DND-41 (cell line): ENCODE measurements at regions not wholly inside any gene's neighbourhood (a gene's known extent, or its start where the extent isn't known, plus 50 kb on each side); places are given as distances from the start of the nearest gene placed in this dataset.
A peak's percentile ranks its signal among the peaks of the same experiment; 100 is the strongest.

Experiments used
- ATAC-seq: fragments of 200-7000 bp; cut with Tn5 transposase; 3 replicates; pipeline ENCODE4 v1.9.1; 2021; ENCODE audit warnings: low read depth; ENCODE audit not compliant: insufficient read depth
- DNase-seq: peaks from one replicate; pipeline ENCODE4 v3.0.0-alpha.2; 2020
- H2AFZ ChIP-seq: 2 replicates; pipeline ENCODE4 v1.6.0; 2012; ENCODE audit warnings: low read depth, low read length
- H3K27ac ChIP-seq: 2 replicates; pipeline ENCODE4 v1.5.1; 2012; ENCODE audit warnings: low read length, inconsistent platforms
- H3K27me3 ChIP-seq: fragments of 200-600 bp; sonication (generic); 2 replicates; pipeline ENCODE4 v1.6.0; 2012; ENCODE audit warnings: low read length, mild to moderate bottlenecking, inconsistent platforms; ENCODE audit not compliant: insufficient read depth, poor library complexity
- H3K36me3 ChIP-seq: 2 replicates; pipeline ENCODE4 v1.5.1; 2012; ENCODE audit warnings: low read length, inconsistent platforms; ENCODE audit not compliant: insufficient read depth
- H3K4me1 ChIP-seq: 2 replicates; pipeline ENCODE4 v1.5.1; 2012; ENCODE audit warnings: mild to moderate bottlenecking, low read length; ENCODE audit not compliant: insufficient read depth
- H3K4me2 ChIP-seq: 2 replicates; pipeline ENCODE4 v1.6.0; 2012; ENCODE audit warnings: mild to moderate bottlenecking, moderate library complexity, low read length, inconsistent platforms; ENCODE audit not compliant: insufficient read depth
- H3K4me3 ChIP-seq, 2 experiments: fragments of 200-600 bp in 1 of 2; shearing (Covaris generic) in 1 of 2; 2 replicates each; pipeline ENCODE4 v1.5.1; 2012 to 2016; ENCODE audit warnings: inconsistent platforms in 2 of 2, low read length in 2 of 2, mild to moderate bottlenecking in 2 of 2, low read depth in 1 of 2, moderate library complexity in 1 of 2
- H3K79me2 ChIP-seq: 2 replicates; pipeline ENCODE4 v1.6.0; 2012; ENCODE audit warnings: low read length, inconsistent platforms; ENCODE audit not compliant: insufficient read depth
- H3K9ac ChIP-seq: 2 replicates; pipeline ENCODE4 v1.6.0; 2012; ENCODE audit warnings: low read depth, mild to moderate bottlenecking, inconsistent platforms, low read length, moderate library complexity
- H3K9me3 ChIP-seq: 2 replicates; pipeline ENCODE4 v1.5.1; 2012; ENCODE audit warnings: low read length, moderate library complexity, mild to moderate bottlenecking, inconsistent platforms; ENCODE audit not compliant: insufficient read depth, severe bottlenecking
- H4K20me1 ChIP-seq: 2 replicates; pipeline ENCODE4 v1.6.0; 2012; ENCODE audit warnings: low read length; ENCODE audit not compliant: insufficient read depth
- EZH2 ChIP-seq: IDR thresholded peaks from 3 replicates; pipeline ENCODE4 v1.6.1; 2012; ENCODE audit warnings: borderline replicate concordance, low read depth, mild to moderate bottlenecking, moderate library complexity, low read length, inconsistent platforms; ENCODE audit not compliant: severe bottlenecking
- TF ChIP-seq, protein P1 (sequence below): IDR thresholded peaks from 2 replicates; pipeline ENCODE4 v1.5.1; 2012; ENCODE audit warnings: borderline replicate concordance, low read length, moderate library complexity, mild to moderate bottlenecking; ENCODE audit not compliant: poor library complexity, severe bottlenecking; ENCODE audit errors: extremely low read depth

DNA sequence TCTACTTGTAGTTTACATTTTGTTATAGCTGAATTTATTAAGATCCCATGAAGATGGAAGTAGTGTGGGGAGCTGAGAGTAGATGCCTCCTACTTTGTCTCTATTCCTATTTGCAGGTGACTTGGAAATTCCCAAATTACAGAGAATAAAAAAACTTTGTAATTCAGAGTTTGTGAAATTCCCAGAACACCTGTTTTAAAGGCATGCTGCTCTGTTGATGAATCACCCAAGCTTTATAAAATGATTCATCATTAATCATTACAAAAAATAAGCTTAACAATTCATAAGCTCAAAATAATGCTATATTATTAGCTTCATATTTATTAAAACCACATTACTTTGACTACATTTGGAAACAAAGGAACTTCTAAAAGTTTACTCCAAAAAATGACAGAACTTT is 856.3 kb downstream of the RPA4 start:
- DNase-seq (no peak), ATAC-seq (no peak)
- Histone ChIP-seq H3K27ac (no peak overlapping the region), H3K27me3 (no peaks in the 10 kb centered on the region), H3K36me3 (no peaks in the 10 kb centered on the region), H3K9ac (no peak overlapping the region), H3K79me2 (no peaks in the 10 kb centered on the region), H2AFZ (no peak overlapping the region), H3K4me2 (no peak overlapping the region), H3K4me1 (no peaks in the 10 kb centered on the region), H3K9me3 (no peaks in the 10 kb centered on the region), H3K4me3 (no peak overlapping the region), H4K20me1 (no peaks in the 10 kb centered on the region)
- no peak for TF ChIP-seq EZH2
- TF ChIP-seq, protein P1, sequence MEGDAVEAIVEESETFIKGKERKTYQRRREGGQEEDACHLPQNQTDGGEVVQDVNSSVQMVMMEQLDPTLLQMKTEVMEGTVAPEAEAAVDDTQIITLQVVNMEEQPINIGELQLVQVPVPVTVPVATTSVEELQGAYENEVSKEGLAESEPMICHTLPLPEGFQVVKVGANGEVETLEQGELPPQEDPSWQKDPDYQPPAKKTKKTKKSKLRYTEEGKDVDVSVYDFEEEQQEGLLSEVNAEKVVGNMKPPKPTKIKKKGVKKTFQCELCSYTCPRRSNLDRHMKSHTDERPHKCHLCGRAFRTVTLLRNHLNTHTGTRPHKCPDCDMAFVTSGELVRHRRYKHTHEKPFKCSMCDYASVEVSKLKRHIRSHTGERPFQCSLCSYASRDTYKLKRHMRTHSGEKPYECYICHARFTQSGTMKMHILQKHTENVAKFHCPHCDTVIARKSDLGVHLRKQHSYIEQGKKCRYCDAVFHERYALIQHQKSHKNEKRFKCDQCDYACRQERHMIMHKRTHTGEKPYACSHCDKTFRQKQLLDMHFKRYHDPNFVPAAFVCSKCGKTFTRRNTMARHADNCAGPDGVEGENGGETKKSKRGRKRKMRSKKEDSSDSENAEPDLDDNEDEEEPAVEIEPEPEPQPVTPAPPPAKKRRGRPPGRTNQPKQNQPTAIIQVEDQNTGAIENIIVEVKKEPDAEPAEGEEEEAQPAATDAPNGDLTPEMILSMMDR: no peak

DNA sequence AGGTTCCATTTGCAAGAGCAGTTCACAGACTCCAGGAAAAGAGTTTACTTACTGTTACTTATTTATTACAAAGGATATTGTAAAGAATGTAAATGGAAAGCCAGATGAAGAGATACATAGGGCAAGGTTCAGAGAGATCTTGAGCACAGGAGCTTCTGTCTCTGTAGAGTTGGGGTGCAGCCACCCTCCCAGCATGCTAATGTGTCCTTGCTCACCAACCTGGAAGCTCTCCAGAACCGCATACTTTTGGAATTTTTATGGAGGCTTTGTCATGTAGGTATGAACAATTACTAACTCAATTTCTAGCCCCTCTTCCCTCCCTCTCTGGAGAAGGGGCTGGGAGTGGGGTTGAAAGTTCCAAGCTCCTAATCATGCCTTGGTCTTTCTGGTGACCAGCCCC is 857.2 kb downstream of the RPA4 start:
- Histone ChIP-seq H3K9ac (no peak overlapping the region), H2AFZ (no peak overlapping the region), H3K79me2 (no peaks in the 10 kb centered on the region), H3K4me1 (no peaks in the 10 kb centered on the region), H3K4me3 (no peak overlapping the region), H4K20me1 (no peaks in the 10 kb centered on the region), H3K36me3 (no peaks in the 10 kb centered on the region), H3K9me3 (no peaks in the 10 kb centered on the region), H3K27ac (no peak overlapping the region), H3K4me2 (no peak overlapping the region), H3K27me3 (no peaks in the 10 kb centered on the region)
- DNase-seq (no peak), ATAC-seq (no peak)
- TF ChIP-seq EZH2: no peak
- TF ChIP-seq, protein P1: no peak

DNA sequence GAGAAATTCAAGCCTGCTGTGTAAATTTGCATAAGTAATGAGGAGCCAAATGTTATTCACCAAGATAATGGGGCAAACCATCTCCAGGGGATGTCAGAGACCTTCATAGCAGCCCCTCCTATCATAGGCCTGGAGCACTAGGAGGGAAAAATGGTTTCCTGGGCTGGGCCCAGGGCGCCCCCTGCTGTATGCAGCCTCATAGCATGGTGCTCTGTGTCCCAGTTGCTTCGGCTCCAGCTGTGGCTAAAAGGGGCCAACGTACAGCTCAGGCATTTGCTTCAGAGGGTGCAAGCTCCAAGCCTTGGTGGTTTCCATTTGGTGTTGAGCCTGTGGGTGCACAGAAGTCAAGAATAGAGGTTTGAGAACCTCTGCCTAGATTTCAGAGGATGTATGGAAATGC is 859.3 kb downstream of the RPA4 start:
- Histone ChIP-seq H3K9me3 (no peaks in the 10 kb centered on the region), H3K36me3 (no peaks in the 10 kb centered on the region), H4K20me1 (no peaks in the 10 kb centered on the region), H2AFZ (no peak overlapping the region), H3K4me3 (no peak overlapping the region), H3K4me1 (no peaks in the 10 kb centered on the region), H3K4me2 (no peak overlapping the region), H3K79me2 (no peaks in the 10 kb centered on the region), H3K9ac (no peak overlapping the region), H3K27me3 (no peaks in the 10 kb centered on the region), H3K27ac (no peak overlapping the region)
- ATAC-seq: no peak
- peak; percentile 9 for DNase-seq
- TF ChIP-seq, protein P1: peak; percentile 35
- no peak for TF ChIP-seq EZH2

DNA sequence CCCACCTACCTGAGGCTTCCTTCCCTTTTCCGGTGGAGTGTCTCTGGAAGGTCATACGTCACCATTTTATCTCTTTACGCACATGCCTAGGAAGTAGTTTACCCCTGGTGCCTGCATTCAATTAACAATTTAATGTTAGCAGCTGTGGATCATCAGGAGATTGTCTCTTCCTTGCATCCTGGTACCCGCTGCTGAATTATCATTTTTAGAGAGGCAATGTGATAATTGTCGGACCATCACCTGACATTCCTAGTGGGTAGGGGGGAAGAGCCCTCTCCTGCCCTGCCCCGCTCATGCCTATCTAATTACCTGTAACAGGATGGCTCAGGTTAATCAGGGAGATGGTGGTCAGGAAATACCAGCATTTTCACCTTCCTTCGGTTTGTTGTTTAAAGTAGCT is 863.6 kb downstream of the RPA4 start:
- no peak overlapping the region for H3K9ac ChIP-seq

More for the DNA sequence above, 863.6 kb downstream of the RPA4 start:
- no peak for TF ChIP-seq EZH2
- TF ChIP-seq, protein P1: no peak
- ATAC-seq (no peak), DNase-seq (no peak)
- Histone ChIP-seq H3K79me2 (no peaks in the 10 kb centered on the region), H3K36me3 (no peaks in the 10 kb centered on the region), H3K9me3 (no peaks in the 10 kb centered on the region), H4K20me1 (no peaks in the 10 kb centered on the region), H2AFZ (no peak overlapping the region), H3K4me1 (no peaks in the 10 kb centered on the region), H3K27ac (no peak overlapping the region), H3K4me3 (no peak overlapping the region), H3K4me2 (no peak overlapping the region), H3K27me3 (no peaks in the 10 kb centered on the region)
